ENCODE measurements at regions not wholly inside any gene's neighbourhood (a gene's known extent, or its start where the extent isn't known, plus 50 kb on each side); places are given as distances from the start of the nearest gene placed in this dataset.

DNA sequence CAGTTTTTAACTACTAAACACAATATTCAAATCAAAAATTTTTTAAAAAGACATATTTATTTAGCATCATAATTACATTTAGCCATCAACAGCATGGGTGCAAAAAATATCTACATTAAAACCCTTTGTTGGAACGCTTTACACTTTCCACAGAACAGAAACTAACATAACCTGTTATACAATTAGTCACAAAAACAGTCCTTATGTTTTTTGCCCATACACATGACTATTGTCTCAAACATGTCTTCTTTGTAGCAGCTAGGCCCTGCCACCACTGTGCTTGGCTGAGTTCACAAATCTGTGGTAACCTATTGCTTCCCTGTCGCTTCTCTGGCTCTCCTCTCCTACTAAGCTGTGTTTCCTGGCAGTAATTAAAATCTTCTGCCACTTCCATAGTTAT is 1350.0 kb upstream of the ADGRL2 start:
- no peak for DNase-seq

DNA sequence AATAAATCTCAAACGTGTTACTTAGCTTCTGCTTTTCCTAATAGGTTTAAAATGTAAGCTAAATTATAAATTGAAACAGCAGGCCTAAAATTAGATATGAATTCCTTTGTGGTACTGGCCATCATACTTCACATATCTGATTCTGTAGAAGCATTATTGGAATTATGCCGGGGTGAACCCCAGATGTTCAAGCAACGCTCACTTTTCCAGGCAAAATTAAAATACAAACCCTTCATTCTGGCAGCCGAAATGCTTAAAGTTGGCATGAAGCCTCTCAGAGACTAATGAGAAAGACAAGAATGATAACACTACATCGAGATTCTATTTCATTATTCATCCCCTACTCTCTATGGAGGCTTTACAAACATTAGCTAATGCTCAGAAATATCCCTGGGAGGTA is 1352.7 kb upstream of the ADGRL2 start:
- DNase-seq: no peak

- DNase-seq: no peak
Measured at GRCh38 chr1:80447526-80447925, 1353.2 kb upstream of the ADGRL2 start.

GRCh38 chr1:80445033-80445432 is 1355.7 kb upstream of the ADGRL2 start:
- no peak for DNase-seq

- DNase-seq: no peak
Measured at GRCh38 chr1:80444171-80444570, 1356.6 kb upstream of the ADGRL2 start.

DNA sequence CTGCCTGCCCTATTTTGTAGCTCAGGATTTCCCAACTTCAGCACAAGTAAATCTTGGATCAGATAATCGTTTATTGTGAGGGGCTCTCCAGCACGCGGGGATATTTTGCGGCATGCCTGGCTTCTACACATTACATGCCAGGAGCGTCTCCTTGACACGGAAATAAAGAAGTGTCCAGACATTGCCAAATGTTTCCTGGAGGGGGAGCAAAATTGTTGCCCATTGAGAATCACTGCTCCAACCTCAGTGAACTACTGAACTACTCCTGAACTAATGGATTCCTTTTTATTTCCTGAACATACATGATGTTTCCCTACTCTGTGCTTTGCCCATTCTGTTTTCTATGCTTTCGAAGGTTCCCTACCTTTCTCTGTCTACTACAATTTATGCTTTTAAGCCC is 1359.1 kb upstream of the ADGRL2 start:
- no peak for DNase-seq

GRCh38 chr1:80436851-80437250 is 1363.9 kb upstream of the ADGRL2 start:
- no peak for DNase-seq

DNA sequence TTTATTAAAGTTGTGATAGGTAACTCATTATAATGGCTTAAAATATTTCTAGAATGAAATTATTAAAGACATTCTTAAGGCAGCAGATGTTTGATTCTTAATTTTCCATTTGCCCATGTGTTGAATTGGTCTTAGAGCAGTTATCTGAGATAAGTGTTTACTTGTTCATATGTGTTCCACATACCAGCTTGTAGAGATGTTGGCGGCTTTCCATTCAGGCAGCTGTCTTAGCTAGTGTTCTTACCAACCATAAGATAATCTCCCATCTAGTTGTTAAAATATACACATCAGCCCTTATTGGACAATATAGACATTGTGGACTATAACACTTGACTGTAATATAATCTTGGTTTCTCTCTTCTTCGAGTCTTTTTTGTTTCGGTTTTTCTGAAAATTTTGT is 1372.9 kb upstream of the ADGRL2 start:
- DNase-seq: peak; percentile 33

GRCh38 chr1:80424249-80424648 is 1376.5 kb upstream of the ADGRL2 start:
- no peak for DNase-seq

DNA sequence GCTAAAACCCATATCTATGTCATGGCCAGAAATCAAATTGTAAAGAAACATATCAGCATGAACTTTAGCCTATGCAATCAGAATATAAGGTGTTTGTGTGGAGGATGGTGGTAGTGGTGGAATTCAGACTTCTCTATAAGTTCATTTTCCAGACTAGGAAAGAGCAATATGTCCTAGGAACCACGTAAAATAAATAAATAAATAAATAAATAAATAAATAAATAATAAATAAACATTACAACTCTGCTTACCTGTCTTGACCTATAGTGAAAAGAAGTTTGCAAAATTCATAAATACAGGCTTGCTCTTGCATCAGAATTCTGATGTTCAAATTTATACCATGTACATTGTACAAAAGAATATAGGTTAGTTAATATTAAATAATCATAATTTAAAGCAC is 1382.6 kb upstream of the ADGRL2 start:
- no peak for DNase-seq

DNA sequence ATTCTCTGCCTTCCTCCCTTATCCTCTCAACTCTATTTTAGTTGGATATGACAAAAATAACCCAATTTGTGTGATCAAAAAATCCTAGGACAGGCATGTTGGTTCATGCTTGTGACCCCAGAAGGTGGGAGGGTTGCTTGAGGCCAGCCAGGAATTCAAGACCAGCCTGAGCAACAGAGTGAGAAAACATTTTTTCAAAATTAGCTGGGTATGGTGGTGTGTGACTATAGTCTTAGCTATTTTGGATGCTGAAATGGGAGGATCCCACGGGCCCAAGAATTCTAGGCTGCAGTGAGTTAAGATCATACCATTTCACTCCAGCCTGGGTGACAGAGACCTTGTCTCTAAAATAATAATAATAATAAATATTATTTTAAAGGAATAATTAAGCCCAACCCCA is 1383.1 kb upstream of the ADGRL2 start:
- DNase-seq: no peak

GRCh38 chr1:80413969-80414368 is 1386.8 kb upstream of the ADGRL2 start:
- no peak for DNase-seq

DNA sequence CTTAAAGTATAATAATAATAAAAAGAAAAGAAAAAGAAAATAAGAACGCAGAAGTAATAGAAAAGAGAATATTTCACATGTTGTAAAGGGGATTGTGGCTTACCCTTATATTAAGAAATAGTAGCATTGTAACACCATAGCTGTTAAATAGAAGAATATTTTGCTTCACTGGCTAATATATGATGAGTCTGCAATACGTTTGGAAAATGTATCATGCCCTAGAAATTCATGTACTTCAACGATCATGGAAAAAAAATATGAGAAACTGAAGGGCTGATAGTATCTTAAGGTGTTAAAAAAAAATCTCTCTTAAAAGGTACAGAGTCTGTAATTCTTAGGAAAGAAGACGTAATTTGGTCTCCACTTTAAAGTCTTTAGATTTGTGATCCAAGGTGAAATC is 1390.5 kb upstream of the ADGRL2 start:
- no peak for DNase-seq

- no peak for DNase-seq
Measured at GRCh38 chr1:80403471-80403893, 1397.0 kb upstream of the ADGRL4 start.

GRCh38 chr1:80402625-80403024 is 1396.1 kb upstream of the ADGRL4 start:
- DNase-seq: no peak

DNA sequence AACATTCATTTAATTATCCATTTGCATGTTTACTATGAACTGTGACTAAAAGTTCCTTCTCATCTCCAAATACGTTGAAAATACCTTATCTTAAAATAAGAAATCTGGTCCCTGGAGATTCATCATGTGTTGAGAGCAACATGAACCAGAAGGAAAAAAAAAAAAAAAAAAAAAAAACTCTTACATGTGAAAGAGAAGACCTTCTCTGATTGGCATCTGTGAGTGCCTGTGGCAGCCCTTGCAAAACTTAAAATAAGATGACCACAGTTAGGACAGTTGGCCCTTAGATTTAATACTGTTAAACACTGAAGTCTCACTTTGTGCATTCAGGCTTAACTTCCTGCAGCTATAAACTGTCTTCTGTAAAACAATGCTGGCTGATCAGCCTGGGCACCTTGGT is 1395.2 kb upstream of the ADGRL4 start:
- no peak for DNase-seq

GRCh38 chr1:80392529-80392928 is 1386.0 kb upstream of the ADGRL4 start:
- no peak for DNase-seq

DNA sequence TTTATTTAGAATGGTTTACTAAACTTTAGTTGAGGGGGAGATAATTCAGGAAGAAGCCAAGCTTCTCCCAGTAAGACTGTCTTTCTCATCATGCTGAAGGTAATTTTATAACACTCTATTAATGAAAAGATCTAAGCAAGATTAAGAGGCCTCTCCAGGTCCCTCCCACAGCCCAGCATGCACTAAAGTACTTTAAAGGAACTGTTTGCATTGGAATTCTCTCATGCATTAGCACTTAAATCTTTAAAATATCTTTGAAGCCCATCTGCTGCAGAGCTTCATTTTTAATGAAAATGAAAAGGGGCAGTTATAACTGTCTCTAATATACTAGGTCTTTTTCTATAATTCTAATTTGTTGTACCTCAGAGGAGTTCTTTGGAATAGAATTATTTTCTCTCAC is 1379.1 kb upstream of the ADGRL4 start:
- DNase-seq: no peak

- no peak for DNase-seq
Measured at GRCh38 chr1:80384959-80385358, 1378.4 kb upstream of the ADGRL4 start.

DNA sequence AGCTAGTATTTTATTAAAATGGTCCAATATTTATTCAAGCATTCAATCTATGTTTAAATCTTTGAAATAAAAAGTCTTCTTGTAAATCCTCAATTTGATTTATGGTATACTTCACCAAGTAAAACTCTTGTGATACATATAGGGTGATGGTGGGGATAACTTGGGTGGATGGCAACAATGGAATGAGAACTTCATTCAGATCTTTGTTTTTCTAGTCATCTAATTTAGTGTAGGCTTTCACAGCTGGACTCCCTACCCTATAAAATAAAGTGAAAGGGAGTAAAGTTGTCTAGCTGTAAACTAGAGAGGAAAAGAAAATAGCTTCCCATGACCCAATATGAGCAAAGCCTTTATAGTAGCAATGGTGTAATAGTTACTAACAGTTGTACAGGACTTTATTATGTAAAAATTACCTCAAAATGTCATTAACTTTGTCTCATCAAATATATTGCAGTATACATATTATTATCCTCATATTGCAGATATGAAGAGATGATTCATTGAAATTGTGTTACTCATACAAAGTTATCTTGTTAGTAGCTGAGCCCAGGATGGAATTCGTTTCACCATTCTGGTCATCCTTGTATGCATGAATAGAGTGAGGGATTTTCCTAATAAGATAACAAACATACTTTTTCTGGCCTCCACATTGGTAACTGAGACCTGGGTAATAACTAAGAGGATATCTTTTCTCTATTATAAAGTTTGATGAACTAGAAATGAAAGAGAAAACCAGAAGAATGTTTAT is 1377.7 kb upstream of the ADGRL4 start:
- DNase-seq: no peak

- no peak for DNase-seq
Measured at GRCh38 chr1:80375662-80376061, 1369.1 kb upstream of the ADGRL4 start.

GRCh38 chr1:80375109-80375508 is 1368.6 kb upstream of the ADGRL4 start:
- DNase-seq: no peak

DNA sequence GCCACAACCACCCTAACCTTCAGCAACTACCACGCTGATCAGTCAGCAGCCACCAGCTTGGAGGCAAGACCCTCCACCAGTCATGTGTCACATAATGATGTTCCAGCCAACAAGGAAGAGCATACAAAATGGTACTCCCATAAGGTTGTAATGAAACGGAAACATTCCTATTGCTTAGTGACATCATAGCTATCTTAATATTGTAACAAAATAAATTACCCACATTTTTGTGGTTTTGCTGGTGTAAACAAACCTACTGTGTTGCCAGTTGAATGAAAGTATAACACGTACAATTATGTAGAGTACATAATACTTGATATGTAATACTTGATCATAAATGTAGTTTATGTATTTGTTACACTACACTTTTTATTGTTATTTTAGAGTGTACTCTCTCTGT is 1363.2 kb upstream of the ADGRL4 start:
- DNase-seq: no peak

GRCh38 chr1:80367058-80367457 is 1360.5 kb upstream of the ADGRL4 start:
- DNase-seq: no peak

- no peak for DNase-seq
Measured at GRCh38 chr1:80365359-80366021, 1359.0 kb upstream of the ADGRL4 start.
